Caco-2 (cell line): ENCODE measurements at regions not wholly inside any gene's neighbourhood (a gene's known extent, or its start where the extent isn't known, plus 50 kb on each side); places are given as distances from the start of the nearest gene placed in this dataset.

ENCODE experiments used
- BruUV-seq: library from RNA; stranded (reverse); fragments of 400-500 nt; replicated peaks from 2 replicates; lab custom pipeline; 2021; lab: Mats Ljungman, UMichigan
- CTCF ChIA-PET: fragments of 300-600 bp; sonication (Branson Sonifier 250); formaldehyde crosslinking; loops from one replicate; lab custom pipeline; 2022; ENCODE audit warnings: antibody characterized with exemption; lab: Charles Lee
- POLR2A ChIA-PET: fragments of 300-600 bp; sonication (Branson Sonifier 250); formaldehyde crosslinking; loops from one replicate; lab custom pipeline; 2022; ENCODE audit warnings: antibody characterized with exemption; lab: Charles Lee
- DNase-seq, 2 experiments: peaks; one replicate each; pipeline versions ENCODE4 v3.0.0 to v3.0.0-alpha.2; 2020 to 2022
- H3K27me3 ChIP-seq: replicated peaks from 2 replicates; pipeline ENCODE4 v1.6.0; 2011; ENCODE audit warnings: low read length; ENCODE audit not compliant: control insufficient read depth, insufficient read depth
- H3K36me3 ChIP-seq: 2 replicates; pipeline ENCODE4 v1.5.1; 2011; ENCODE audit warnings: low read length; ENCODE audit not compliant: control insufficient read depth, insufficient read depth
- H3K4me1 ChIP-seq: fragments of 250-450 bp; sonication (Bioruptor Pico); 2 replicates; pipeline ENCODE4 v1.5.1; 2020; ENCODE audit warnings: mild to moderate bottlenecking
- H3K4me3 ChIP-seq: 2 replicates; pipeline ENCODE4 v1.5.1; 2011; ENCODE audit warnings: low read depth, mild to moderate bottlenecking, control low read depth, low read length
- H3K9me3 ChIP-seq: fragments of 250-450 bp; sonication (Bioruptor Pico); 2 replicates; pipeline ENCODE4 v1.5.1; 2020; ENCODE audit warnings: mild to moderate bottlenecking, moderate library complexity
- H3K27ac Mint-ChIP-seq: one replicate; pipeline ENCODE4 v1.8.0; 2022; ENCODE audit warnings: mixed read lengths; ENCODE audit not compliant: unreplicated experiment
- H3K27me3 Mint-ChIP-seq: one replicate; pipeline ENCODE4 v1.8.0; 2022; ENCODE audit warnings: mixed read lengths; ENCODE audit not compliant: insufficient read depth, unreplicated experiment
- H3K36me3 Mint-ChIP-seq: one replicate; pipeline ENCODE4 v1.8.0; 2022; ENCODE audit warnings: mild to moderate bottlenecking, mixed read lengths; ENCODE audit not compliant: insufficient read depth, unreplicated experiment
- H3K4me1 Mint-ChIP-seq: one replicate; pipeline ENCODE4 v1.8.0; 2022; ENCODE audit warnings: low read depth, mixed read lengths; ENCODE audit not compliant: unreplicated experiment
- H3K4me3 Mint-ChIP-seq: one replicate; pipeline ENCODE4 v1.8.0; 2022; ENCODE audit warnings: mild to moderate bottlenecking, moderate library complexity, mixed read lengths; ENCODE audit not compliant: unreplicated experiment
- H3K9me3 Mint-ChIP-seq: one replicate; pipeline ENCODE4 v1.8.0; 2022; ENCODE audit warnings: mixed read lengths; ENCODE audit not compliant: unreplicated experiment
- intact Hi-C: fragments of 100-400 bp; cut with micrococcal nuclease; formaldehyde crosslinking; loops from one replicate; pipeline ENCODE4 v1.10.0; 2022; ENCODE audit not compliant: unreplicated experiment
- TF ChIP-seq, protein P1 (sequence below), 2 experiments: fragments of 200-600 bp in 1 of 2; IDR thresholded peaks; 1 replicate in 1 of 2; 2 replicates in 1 of 2; pipeline versions ENCODE4 v1.5.1 to v1.8.0; 2011 to 2022; ENCODE audit warnings: antibody characterized with exemption in 1 of 2, control low read depth in 1 of 2, inconsistent platforms in 1 of 2, low read depth in 1 of 2, low read length in 1 of 2, mild to moderate bottlenecking in 1 of 2, moderate library complexity in 1 of 2; ENCODE audit not compliant: insufficient read depth in 1 of 2, severe bottlenecking in 1 of 2, unreplicated experiment in 1 of 2

DNA sequence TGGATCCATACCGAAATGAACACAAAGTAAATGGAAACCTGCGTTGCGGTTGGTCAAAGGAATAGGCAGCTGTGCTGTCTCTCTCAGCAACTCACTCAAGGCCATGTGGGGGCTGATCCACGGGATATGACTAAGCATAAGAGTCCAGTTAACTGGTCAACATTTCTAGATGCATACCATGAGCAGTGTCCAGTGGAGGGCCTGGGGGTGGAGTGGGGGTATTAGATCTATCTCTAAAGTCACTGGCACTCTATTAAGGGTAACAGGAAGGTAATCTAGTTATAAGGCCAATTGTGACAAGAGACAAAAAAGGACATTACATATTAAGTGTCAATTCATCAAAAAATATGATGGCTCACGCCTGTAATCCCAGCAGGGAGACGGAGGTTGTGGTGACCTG, 136.8 kb downstream of the TTC32 start:
- Mint-ChIP-seq H3K4me1 (peaks cover 10% of the 10 kb centered on the region), H3K27ac (no peak overlapping the region), H3K27me3 (peaks cover 5% of the 10 kb centered on the region), H3K4me3 (no peak overlapping the region), H3K9me3 (no peaks in the 10 kb centered on the region), H3K36me3 (no peaks in the 10 kb centered on the region)
- DNase-seq, result no peak
- CTCF ChIA-PET, result no interaction called here
- no TSS peak for BruUV-seq
- intact Hi-C loops, result no loop called here
- Histone ChIP-seq H3K27me3 (no peaks in the 10 kb centered on the region), H3K9me3 (no peaks in the 10 kb centered on the region), H3K4me3 (no peak overlapping the region), H3K36me3 (no peaks in the 10 kb centered on the region), H3K4me1 (peaks cover 10% of the 10 kb centered on the region; the same call in 1 of the 2 replicates)
- TF ChIP-seq, protein P1, sequence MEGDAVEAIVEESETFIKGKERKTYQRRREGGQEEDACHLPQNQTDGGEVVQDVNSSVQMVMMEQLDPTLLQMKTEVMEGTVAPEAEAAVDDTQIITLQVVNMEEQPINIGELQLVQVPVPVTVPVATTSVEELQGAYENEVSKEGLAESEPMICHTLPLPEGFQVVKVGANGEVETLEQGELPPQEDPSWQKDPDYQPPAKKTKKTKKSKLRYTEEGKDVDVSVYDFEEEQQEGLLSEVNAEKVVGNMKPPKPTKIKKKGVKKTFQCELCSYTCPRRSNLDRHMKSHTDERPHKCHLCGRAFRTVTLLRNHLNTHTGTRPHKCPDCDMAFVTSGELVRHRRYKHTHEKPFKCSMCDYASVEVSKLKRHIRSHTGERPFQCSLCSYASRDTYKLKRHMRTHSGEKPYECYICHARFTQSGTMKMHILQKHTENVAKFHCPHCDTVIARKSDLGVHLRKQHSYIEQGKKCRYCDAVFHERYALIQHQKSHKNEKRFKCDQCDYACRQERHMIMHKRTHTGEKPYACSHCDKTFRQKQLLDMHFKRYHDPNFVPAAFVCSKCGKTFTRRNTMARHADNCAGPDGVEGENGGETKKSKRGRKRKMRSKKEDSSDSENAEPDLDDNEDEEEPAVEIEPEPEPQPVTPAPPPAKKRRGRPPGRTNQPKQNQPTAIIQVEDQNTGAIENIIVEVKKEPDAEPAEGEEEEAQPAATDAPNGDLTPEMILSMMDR (IDR thresholded peaks at IDR 0.05; ENCODE audit: insufficient read depth in 1 of 2, low read depth in 1 of 2, low read length in 1 of 2, severe bottlenecking in 1 of 2, unreplicated experiment in 1 of 2), result no peak
- POLR2A ChIA-PET, result no interaction called here

DNA sequence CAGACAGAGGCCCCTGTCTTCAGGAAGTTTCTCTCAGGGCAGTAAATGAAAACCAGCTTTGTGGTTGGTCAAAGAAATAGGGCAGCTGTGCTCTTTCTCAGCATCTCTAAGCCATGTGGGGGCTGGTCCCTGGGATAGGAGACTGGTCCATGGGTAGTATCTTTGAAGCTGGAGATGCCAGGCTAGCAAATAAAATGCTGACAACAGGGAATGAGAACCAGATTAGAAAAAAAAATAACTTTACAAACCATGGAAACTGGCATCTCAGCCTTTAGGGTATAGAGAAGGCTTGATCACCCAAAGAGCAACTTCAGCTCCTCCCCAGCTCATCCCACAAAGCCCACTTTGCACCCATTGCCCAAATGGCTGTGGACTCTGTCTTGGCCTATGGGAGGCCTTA, 138.1 kb downstream of the TTC32 start:
- Histone ChIP-seq H3K27me3 (no peaks in the 10 kb centered on the region), H3K4me1 (peaks cover 10% of the 10 kb centered on the region; the same call in 1 of the 2 replicates), H3K36me3 (no peaks in the 10 kb centered on the region), H3K9me3 (no peaks in the 10 kb centered on the region), H3K4me3 (no peak overlapping the region)
- no peaks in the 10 kb centered on the region for H3K9me3 Mint-ChIP-seq
- H3K4me3 Mint-ChIP-seq, result no peak overlapping the region
- H3K36me3 Mint-ChIP-seq, result no peaks in the 10 kb centered on the region
- TF ChIP-seq, protein P1 (IDR thresholded peaks at IDR 0.05; ENCODE audit: insufficient read depth in 1 of 2, low read depth in 1 of 2, low read length in 1 of 2, severe bottlenecking in 1 of 2, unreplicated experiment in 1 of 2), result no peak
- no peak overlapping the region for H3K27ac Mint-ChIP-seq
- ChIA-PET POLR2A (no interaction called here), CTCF (interaction anchor here (0.6 kb wide), 1 partner anchor 984 kb away, joined by 7 read pairs; no protein-coding TSS in a partner anchor)
- peaks cover 10% of the 10 kb centered on the region for H3K4me1 Mint-ChIP-seq
- no TSS peak for BruUV-seq
- peaks cover 3% of the 10 kb centered on the region for H3K27me3 Mint-ChIP-seq
- intact Hi-C loops, result no loop called here
- DNase-seq, result no peak

DNA sequence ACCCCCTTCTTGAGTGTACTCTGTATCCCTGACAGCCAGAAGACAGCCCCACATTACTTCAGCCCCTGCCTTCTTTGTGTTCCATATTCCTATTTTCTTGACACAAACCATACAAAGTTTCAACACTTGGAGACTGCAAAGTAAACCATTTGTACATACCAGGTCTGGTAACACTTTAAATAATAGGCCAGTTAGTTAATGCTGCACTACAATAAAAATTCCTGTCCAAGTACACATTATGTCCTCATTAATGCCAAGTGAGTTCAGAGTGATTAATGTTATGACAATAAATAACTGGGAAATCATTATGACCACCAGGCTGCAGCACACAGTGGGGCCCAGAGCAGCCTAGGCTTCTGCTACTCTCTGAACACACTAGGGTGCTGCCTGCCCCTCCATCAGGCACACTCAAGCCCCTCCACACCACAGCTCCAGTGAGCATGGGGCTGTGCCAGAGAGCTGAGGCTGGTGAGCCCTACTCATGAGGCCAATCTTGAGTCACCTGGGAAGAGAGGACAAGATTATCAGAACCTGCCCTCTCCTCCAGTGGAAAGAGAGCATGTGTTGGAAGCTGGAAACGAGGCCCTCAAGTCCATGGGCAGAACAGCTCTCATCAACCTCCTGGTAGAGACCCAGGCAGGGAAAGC, 138.7 kb downstream of the TTC32 start:
- H3K9me3 Mint-ChIP-seq, result no peaks in the 10 kb centered on the region
- Histone ChIP-seq H3K4me1 (peaks cover 10% of the 10 kb centered on the region; the same call in 1 of the 2 replicates), H3K4me3 (no peak overlapping the region), H3K9me3 (no peaks in the 10 kb centered on the region), H3K27me3 (no peaks in the 10 kb centered on the region), H3K36me3 (no peaks in the 10 kb centered on the region)
- H3K36me3 Mint-ChIP-seq, result no peaks in the 10 kb centered on the region
- no peak overlapping the region for H3K27ac Mint-ChIP-seq
- POLR2A ChIA-PET, result no interaction called here
- H3K4me1 Mint-ChIP-seq, result peaks cover 10% of the 10 kb centered on the region
- TF ChIP-seq, protein P1 (IDR thresholded peaks at IDR 0.05; ENCODE audit: insufficient read depth in 1 of 2, low read depth in 1 of 2, low read length in 1 of 2, severe bottlenecking in 1 of 2, unreplicated experiment in 1 of 2), result no peak
- no peak overlapping the region for H3K4me3 Mint-ChIP-seq
- intact Hi-C loops, result no loop called here
- no peak for DNase-seq
- BruUV-seq, result no TSS peak
- peaks cover 3% of the 10 kb centered on the region for H3K27me3 Mint-ChIP-seq
- CTCF ChIA-PET, result interaction anchor here (0.6 kb wide), 1 partner anchor 984 kb away, joined by 7 read pairs; no protein-coding TSS in a partner anchor
